Nephron progenitor cell (in vitro differentiated cells): ENCODE measurements at regions not wholly inside any gene's neighbourhood (a gene's known extent, or its start where the extent isn't known, plus 50 kb on each side); places are given as distances from the start of the nearest gene placed in this dataset.
A peak's percentile ranks its signal among the peaks of the same experiment; 100 is the strongest.
"Not testable (repeated sequence)": the region's sequence is repeated elsewhere in the genome, so short reads cannot be mapped to it uniquely, and the experiment has no call there.

Experiments
- DNase-seq: peaks from one replicate; pipeline ENCODE4 v3.0.0; 2021
- H3K27ac Mint-ChIP-seq: 2 replicates; pipeline ENCODE4 v1.8.0; 2021; ENCODE audit warnings: mild to moderate bottlenecking, moderate library complexity, mixed read lengths
- H3K27me3 Mint-ChIP-seq: 2 replicates; pipeline ENCODE4 v1.8.0; 2021; ENCODE audit warnings: mild to moderate bottlenecking, low read depth, mixed read lengths; ENCODE audit not compliant: poor library complexity
- H3K36me3 Mint-ChIP-seq: 2 replicates; pipeline ENCODE4 v1.8.0; 2021; ENCODE audit warnings: low read depth, mixed read lengths
- H3K4me1 Mint-ChIP-seq: 2 replicates; pipeline ENCODE4 v1.8.0; 2021; ENCODE audit warnings: mixed read lengths
- H3K4me3 Mint-ChIP-seq: 2 replicates; pipeline ENCODE4 v1.8.0; 2021; ENCODE audit warnings: mild to moderate bottlenecking, moderate library complexity, mixed read lengths
- H3K9me3 Mint-ChIP-seq: 2 replicates; pipeline ENCODE4 v1.8.0; 2021; ENCODE audit warnings: mild to moderate bottlenecking, moderate library complexity, mixed read lengths
- CTCF ChIP-seq: fragments of 200-600 bp; sonication (generic); IDR thresholded peaks from 2 replicates; pipeline ENCODE4 v1.5.0; 2021; ENCODE audit warnings: antibody characterized with exemption

- H3K27me3 Mint-ChIP-seq = no peaks in the 10 kb centered on the region
- H3K4me1 Mint-ChIP-seq = no peaks in the 10 kb centered on the region
- TF ChIP-seq CTCF = no peak
- H3K4me3 Mint-ChIP-seq = no peak overlapping the region
- DNase-seq = no peak
- H3K9me3 Mint-ChIP-seq = peaks cover 5% of the 10 kb centered on the region
- no peaks in the 10 kb centered on the region for H3K36me3 Mint-ChIP-seq
- no peak overlapping the region for H3K27ac Mint-ChIP-seq
These were observed 338.3 kb upstream of the SGO1 start for GRCh38 chr3:20524328-20524727.

GRCh38 chr3:20523293-20523692 lies 337.3 kb upstream of the SGO1 start:
- no peak for DNase-seq
- H3K4me1 Mint-ChIP-seq = no peaks in the 10 kb centered on the region
- H3K27me3 Mint-ChIP-seq = peaks cover 3% of the 10 kb centered on the region
- no peak overlapping the region for H3K27ac Mint-ChIP-seq
- no peaks in the 10 kb centered on the region for H3K36me3 Mint-ChIP-seq
- H3K4me3 Mint-ChIP-seq = no peak overlapping the region
- TF ChIP-seq CTCF = no peak
- H3K9me3 Mint-ChIP-seq = peaks cover 5% of the 10 kb centered on the region

- H3K27me3 Mint-ChIP-seq, H3K36me3 Mint-ChIP-seq, H3K4me3 Mint-ChIP-seq, H3K4me1 Mint-ChIP-seq, H3K27ac Mint-ChIP-seq, H3K9me3 Mint-ChIP-seq, DNase-seq: not testable (repeated sequence)
These were observed 331.3 kb upstream of the SGO1 start for GRCh38 chr3:20517316-20517715.

GRCh38 chr3:20516311-20516710 lies 330.3 kb upstream of the SGO1 start:
- H3K27me3 Mint-ChIP-seq = peaks cover 3% of the 10 kb centered on the region
- no peak for TF ChIP-seq CTCF
- no peak overlapping the region for H3K4me3 Mint-ChIP-seq
- no peak for DNase-seq
- H3K27ac Mint-ChIP-seq = no peak overlapping the region
- H3K9me3 Mint-ChIP-seq = peaks cover 5% of the 10 kb centered on the region
- peaks cover 7% of the 10 kb centered on the region for H3K4me1 Mint-ChIP-seq
- no peaks in the 10 kb centered on the region for H3K36me3 Mint-ChIP-seq

GRCh38 chr3:20515834-20516233 lies 329.8 kb upstream of the SGO1 start:
- no peak for DNase-seq
- Mint-ChIP-seq H3K36me3 (no peaks in the 10 kb centered on the region), H3K27me3 (peaks cover 3% of the 10 kb centered on the region), H3K4me1 (peaks cover 7% of the 10 kb centered on the region), H3K27ac (no peak overlapping the region), H3K9me3 (peaks cover 5% of the 10 kb centered on the region), H3K4me3 (no peak overlapping the region)
- no peak for TF ChIP-seq CTCF

- peak; percentile 69 for TF ChIP-seq CTCF
- Mint-ChIP-seq H3K4me3 (no peak overlapping the region), H3K4me1 (peaks cover 7% of the 10 kb centered on the region), H3K9me3 (no peaks in the 10 kb centered on the region), H3K36me3 (no peaks in the 10 kb centered on the region), H3K27me3 (no peaks in the 10 kb centered on the region), H3K27ac (no peak overlapping the region)
- peak; percentile 8 for DNase-seq
These were observed 326.0 kb upstream of the SGO1 start for GRCh38 chr3:20511863-20512505.
